HG03039 (cell line): ENCODE measurements at regions not wholly inside any gene's neighbourhood (a gene's known extent, or its start where the extent isn't known, plus 50 kb on each side); places are given as distances from the start of the nearest gene placed in this dataset.
"Not testable (repeated sequence)": the region's sequence is repeated elsewhere in the genome, so short reads cannot be mapped to it uniquely, and the experiment has no call there.

Source experiments
- ATAC-seq: cut with Tn5 transposase; IDR thresholded peaks from one replicate; pipeline ENCODE4 v1.9.1; 2021; ENCODE audit warnings: mild to moderate bottlenecking, moderate library complexity; ENCODE audit not compliant: unreplicated experiment

- not testable (repeated sequence) for ATAC-seq
These were observed 124.3 kb downstream of the TP53TG3F start for GRCh38 chr16:33583702-33584101.

GRCh38 chr16:33588589-33588988 lies 129.2 kb downstream of the TP53TG3F start:
- ATAC-seq: not testable (repeated sequence)

GRCh38 chr16:33593344-33593743 lies 133.9 kb downstream of the TP53TG3F start:
- ATAC-seq: not testable (repeated sequence)

- not testable (repeated sequence) for ATAC-seq
These were observed 135.7 kb downstream of the TP53TG3F start for GRCh38 chr16:33595074-33595473.

- ATAC-seq: peak; percentile 55
These were observed 141.6 kb downstream of the TP53TG3F start for GRCh38 chr16:33601029-33601428.

GRCh38 chr16:33623535-33624077 lies 164.2 kb downstream of the TP53TG3F start:
- ATAC-seq: not testable (repeated sequence)

GRCh38 chr16:33628895-33629294 lies 169.5 kb downstream of the TP53TG3F start:
- ATAC-seq: not testable (repeated sequence)

- ATAC-seq: not testable (repeated sequence)
These were observed 172.3 kb downstream of the TP53TG3F start for GRCh38 chr16:33631713-33632112.

GRCh38 chr16:33634057-33634456 lies 174.6 kb downstream of the TP53TG3F start:
- ATAC-seq: not testable (repeated sequence)

- ATAC-seq: not testable (repeated sequence)
These were observed 177.3 kb downstream of the TP53TG3F start for GRCh38 chr16:33636760-33637159.

GRCh38 chr16:33643270-33643669 lies 183.9 kb downstream of the TP53TG3F start:
- ATAC-seq: not testable (repeated sequence)

- not testable (repeated sequence) for ATAC-seq
These were observed 184.4 kb downstream of the TP53TG3F start for GRCh38 chr16:33643698-33644381.

GRCh38 chr16:33646386-33646785 lies 187.0 kb downstream of the TP53TG3F start:
- ATAC-seq: not testable (repeated sequence)

- ATAC-seq: not testable (repeated sequence)
These were observed 196.3 kb downstream of the TP53TG3F start for GRCh38 chr16:33655756-33656155.

GRCh38 chr16:33656394-33656793 lies 197.0 kb downstream of the TP53TG3F start:
- ATAC-seq: peak; percentile 50

- ATAC-seq: peak; percentile 59
These were observed 198.3 kb downstream of the TP53TG3F start for GRCh38 chr16:33657717-33658116.

GRCh38 chr16:33680791-33681190 lies 221.4 kb downstream of the TP53TG3F start:
- not testable (repeated sequence) for ATAC-seq

- ATAC-seq: not testable (repeated sequence)
These were observed 240.9 kb downstream of the TP53TG3F start for GRCh38 chr16:33700320-33700719.

- not testable (repeated sequence) for ATAC-seq
These were observed 247.6 kb downstream of the TP53TG3F start for GRCh38 chr16:33706845-33707590.

- not testable (repeated sequence) for ATAC-seq
These were observed 248.2 kb downstream of the TP53TG3F start for GRCh38 chr16:33707591-33707934.

- not testable (repeated sequence) for ATAC-seq
These were observed 250.7 kb downstream of the TP53TG3F start for GRCh38 chr16:33709856-33710695.
